ENCODE measurements at regions not wholly inside any gene's neighbourhood (a gene's known extent, or its start where the extent isn't known, plus 50 kb on each side); places are given as distances from the start of the nearest gene placed in this dataset.

- H3K9me3 Mint-ChIP-seq (ENCODE audit: unreplicated experiment), result no peaks in the 10 kb centered on the region
- TF ChIP-seq CTCF (IDR thresholded peaks at IDR 0.05; ENCODE audit: unreplicated experiment), result no peak
- DNase-seq (ENCODE audit: low spot score), result no peak
- H3K27me3 Mint-ChIP-seq (ENCODE audit: unreplicated experiment), result no peaks in the 10 kb centered on the region
- H3K4me3 Mint-ChIP-seq (ENCODE audit: unreplicated experiment), result no peak overlapping the region
- H3K4me1 Mint-ChIP-seq (ENCODE audit: unreplicated experiment), result no peaks in the 10 kb centered on the region
- H3K27ac Mint-ChIP-seq (ENCODE audit: unreplicated experiment), result no peak overlapping the region
- H3K36me3 Mint-ChIP-seq (ENCODE audit: low read depth, unreplicated experiment), result no peaks in the 10 kb centered on the region
Observed at GRCh38 chr11:116527180-116527991, 245.4 kb downstream of the BUD13 start.

- no peak overlapping the region for H3K4me3 Mint-ChIP-seq (ENCODE audit: unreplicated experiment)
- H3K4me1 Mint-ChIP-seq (ENCODE audit: unreplicated experiment), result no peaks in the 10 kb centered on the region
- H3K27ac Mint-ChIP-seq (ENCODE audit: unreplicated experiment), result no peak overlapping the region
- no peaks in the 10 kb centered on the region for H3K9me3 Mint-ChIP-seq (ENCODE audit: unreplicated experiment)
- H3K27me3 Mint-ChIP-seq (ENCODE audit: unreplicated experiment), result no peaks in the 10 kb centered on the region
- DNase-seq (ENCODE audit: low spot score), result no peak
- no peaks in the 10 kb centered on the region for H3K36me3 Mint-ChIP-seq (ENCODE audit: low read depth, unreplicated experiment)
- TF ChIP-seq CTCF (IDR thresholded peaks at IDR 0.05; ENCODE audit: unreplicated experiment), result no peak
Observed at GRCh38 chr11:116525961-116526495, 246.8 kb downstream of the BUD13 start.

GRCh38 chr11:116519499-116519898, 253.3 kb downstream of the BUD13 start:
- peaks cover 1% of the 10 kb centered on the region for H3K27me3 Mint-ChIP-seq (ENCODE audit: unreplicated experiment)
- no peak overlapping the region for H3K4me3 Mint-ChIP-seq (ENCODE audit: unreplicated experiment)
- no peaks in the 10 kb centered on the region for H3K4me1 Mint-ChIP-seq (ENCODE audit: unreplicated experiment)
- TF ChIP-seq CTCF (IDR thresholded peaks at IDR 0.05; ENCODE audit: unreplicated experiment), result no peak
- H3K27ac Mint-ChIP-seq (ENCODE audit: unreplicated experiment), result no peak overlapping the region
- H3K9me3 Mint-ChIP-seq (ENCODE audit: unreplicated experiment), result no peaks in the 10 kb centered on the region
- DNase-seq (ENCODE audit: low spot score), result no peak
- no peaks in the 10 kb centered on the region for H3K36me3 Mint-ChIP-seq (ENCODE audit: low read depth, unreplicated experiment)

- TF ChIP-seq CTCF (IDR thresholded peaks at IDR 0.05; ENCODE audit: unreplicated experiment), result no peak
- Mint-ChIP-seq H3K4me3 (ENCODE audit: unreplicated experiment) (no peak overlapping the region), H3K4me1 (ENCODE audit: unreplicated experiment) (no peaks in the 10 kb centered on the region), H3K9me3 (ENCODE audit: unreplicated experiment) (no peaks in the 10 kb centered on the region), H3K27ac (ENCODE audit: unreplicated experiment) (no peak overlapping the region), H3K27me3 (ENCODE audit: unreplicated experiment) (peaks cover 2% of the 10 kb centered on the region), H3K36me3 (ENCODE audit: low read depth, unreplicated experiment) (no peaks in the 10 kb centered on the region)
- DNase-seq (ENCODE audit: low spot score), result no peak
Observed at GRCh38 chr11:116518141-116518540, 254.6 kb downstream of the BUD13 start.

GRCh38 chr11:116517584-116517983, 255.2 kb downstream of the BUD13 start:
- Mint-ChIP-seq H3K4me3 (ENCODE audit: unreplicated experiment) (no peak overlapping the region), H3K27ac (ENCODE audit: unreplicated experiment) (no peak overlapping the region), H3K36me3 (ENCODE audit: low read depth, unreplicated experiment) (no peaks in the 10 kb centered on the region), H3K9me3 (ENCODE audit: unreplicated experiment) (no peaks in the 10 kb centered on the region), H3K27me3 (ENCODE audit: unreplicated experiment) (peaks cover 2% of the 10 kb centered on the region), H3K4me1 (ENCODE audit: unreplicated experiment) (no peaks in the 10 kb centered on the region)
- TF ChIP-seq CTCF (IDR thresholded peaks at IDR 0.05; ENCODE audit: unreplicated experiment), result no peak
- DNase-seq (ENCODE audit: low spot score), result no peak

Data from endothelial cell (in vitro differentiated cells).